ENCODE measurements at regions not wholly inside any gene's neighbourhood (a gene's known extent, or its start where the extent isn't known, plus 50 kb on each side); places are given as distances from the start of the nearest gene placed in this dataset.

GRCh38 chr3:22318325-22318724 is 567.3 kb upstream of the ZNF385D start:
- no peak for DNase-seq (ENCODE audit: low read depth)

GRCh38 chr3:22319446-22319845 is 568.4 kb upstream of the ZNF385D start:
- DNase-seq (ENCODE audit: low read depth) = no peak

- no peak for DNase-seq (ENCODE audit: low read depth)
These were observed 571.9 kb upstream of the ZNF385D start for GRCh38 chr3:22322861-22323260.

- no peak for DNase-seq (ENCODE audit: low read depth)
These were observed 575.3 kb upstream of the ZNF385D start for GRCh38 chr3:22326305-22326704.

- DNase-seq (ENCODE audit: low read depth) = no peak
These were observed 584.0 kb upstream of the ZNF385D start for GRCh38 chr3:22334996-22335395.

- no peak for DNase-seq (ENCODE audit: low read depth)
These were observed 598.3 kb upstream of the ZNF385D start for GRCh38 chr3:22349215-22349851.

GRCh38 chr3:22351806-22352205 is 600.8 kb upstream of the ZNF385D start:
- DNase-seq (ENCODE audit: low read depth) = no peak

GRCh38 chr3:22353126-22353525 is 602.1 kb upstream of the ZNF385D start:
- DNase-seq (ENCODE audit: low read depth) = no peak

GRCh38 chr3:22358334-22358733 is 607.3 kb upstream of the ZNF385D start:
- DNase-seq (ENCODE audit: low read depth) = no peak

- DNase-seq (ENCODE audit: low read depth) = no peak
These were observed 609.2 kb upstream of the ZNF385D start for GRCh38 chr3:22360164-22360563.

- no peak for DNase-seq (ENCODE audit: low read depth)
These were observed 610.0 kb upstream of the ZNF385D start for GRCh38 chr3:22360970-22361369.

- no peak for DNase-seq (ENCODE audit: low read depth)
These were observed 610.5 kb upstream of the ZNF385D start for GRCh38 chr3:22361521-22361920.

- no peak for DNase-seq (ENCODE audit: low read depth)
These were observed 613.8 kb upstream of the ZNF385D start for GRCh38 chr3:22364851-22365250.

- no peak for DNase-seq (ENCODE audit: low read depth)
These were observed 615.8 kb upstream of the ZNF385D start for GRCh38 chr3:22366781-22367180.

- no peak for DNase-seq (ENCODE audit: low read depth)
These were observed 620.0 kb upstream of the ZNF385D start for GRCh38 chr3:22371036-22371435.

GRCh38 chr3:22371607-22372291 is 620.7 kb upstream of the ZNF385D start:
- no peak for DNase-seq (ENCODE audit: low read depth)

- DNase-seq (ENCODE audit: low read depth) = no peak
These were observed 621.5 kb upstream of the ZNF385D start for GRCh38 chr3:22372292-22373062.

- DNase-seq (ENCODE audit: low read depth) = no peak
These were observed 622.2 kb upstream of the ZNF385D start for GRCh38 chr3:22373182-22373581.

GRCh38 chr3:22373827-22374226 is 622.8 kb upstream of the ZNF385D start:
- DNase-seq (ENCODE audit: low read depth) = no peak

GRCh38 chr3:22377421-22377820 is 626.4 kb upstream of the ZNF385D start:
- no peak for DNase-seq (ENCODE audit: low read depth)

GRCh38 chr3:22378869-22379268 is 627.9 kb upstream of the ZNF385D start:
- no peak for DNase-seq (ENCODE audit: low read depth)

GRCh38 chr3:22380253-22380652 is 629.2 kb upstream of the ZNF385D start:
- no peak for DNase-seq (ENCODE audit: low read depth)

- peak; percentile 3 for DNase-seq (ENCODE audit: low read depth)
These were observed 630.6 kb upstream of the ZNF385D start for GRCh38 chr3:22381564-22381963.

All from activated T-cell treated with anti-CD3 and anti-CD28 coated beads for 1 hour (primary cell).